WERI-Rb-1 (cell line): ENCODE measurements at regions not wholly inside any gene's neighbourhood (a gene's known extent, or its start where the extent isn't known, plus 50 kb on each side); places are given as distances from the start of the nearest gene placed in this dataset.

Source experiments
- DNase-seq: peaks from one replicate; pipeline ENCODE4 v3.0.0-alpha.2; 2020
- H3K27ac ChIP-seq: fragments of 250-450 bp; sonication (Bioruptor Pico); 2 replicates; pipeline ENCODE4 v1.5.1; 2020; ENCODE audit warnings: mild to moderate bottlenecking, moderate library complexity
- H3K27me3 ChIP-seq: fragments of 250-450 bp; sonication (Bioruptor Pico); 2 replicates; pipeline ENCODE4 v1.5.1; 2021; ENCODE audit warnings: mild to moderate bottlenecking, low read depth, moderate library complexity; ENCODE audit not compliant: insufficient read depth, severe bottlenecking
- H3K36me3 ChIP-seq: fragments of 250-450 bp; sonication (Bioruptor Pico); 2 replicates; pipeline ENCODE4 v1.5.1; 2020; ENCODE audit warnings: mild to moderate bottlenecking, moderate library complexity
- H3K4me3 ChIP-seq: 2 replicates; pipeline ENCODE4 v1.5.1; 2011; ENCODE audit warnings: low read depth, mild to moderate bottlenecking, control low read depth, low read length
- H3K9me3 ChIP-seq: fragments of 250-450 bp; sonication (Bioruptor Pico); 2 replicates; pipeline ENCODE4 v1.5.1; 2021; ENCODE audit warnings: mild to moderate bottlenecking, moderate library complexity; ENCODE audit not compliant: severe bottlenecking
- CTCF ChIP-seq: IDR thresholded peaks from 2 replicates; pipeline ENCODE4 v1.5.1; 2011; ENCODE audit warnings: low read depth, mild to moderate bottlenecking, control low read depth, inconsistent platforms, low read length

- no peak for DNase-seq
- H3K36me3 ChIP-seq: no peaks in the 10 kb centered on the region
- no peaks in the 10 kb centered on the region for H3K9me3 ChIP-seq
- no peak overlapping the region for H3K4me3 ChIP-seq
- H3K27ac ChIP-seq: no peak overlapping the region
- TF ChIP-seq CTCF: no peak
- no peaks in the 10 kb centered on the region for H3K27me3 ChIP-seq
Observed at GRCh38 chr2:33949371-33949770, 350.3 kb upstream of the FAM98A start.

GRCh38 chr2:33946193-33946592, 347.1 kb upstream of the FAM98A start:
- Histone ChIP-seq H3K36me3 (no peaks in the 10 kb centered on the region), H3K27me3 (no peaks in the 10 kb centered on the region), H3K4me3 (no peak overlapping the region), H3K27ac (no peak overlapping the region), H3K9me3 (peaks cover 3% of the 10 kb centered on the region)
- DNase-seq: no peak
- no peak for TF ChIP-seq CTCF

GRCh38 chr2:33933203-33933602, 334.1 kb upstream of the FAM98A start:
- TF ChIP-seq CTCF: no peak
- Histone ChIP-seq H3K36me3 (no peaks in the 10 kb centered on the region), H3K9me3 (no peaks in the 10 kb centered on the region), H3K27me3 (no peaks in the 10 kb centered on the region), H3K4me3 (no peak overlapping the region), H3K27ac (no peak overlapping the region)
- no peak for DNase-seq

GRCh38 chr2:33931164-33931563, 332.1 kb upstream of the FAM98A start:
- H3K4me3 ChIP-seq: no peak overlapping the region
- DNase-seq: no peak
- no peaks in the 10 kb centered on the region for H3K9me3 ChIP-seq
- H3K27ac ChIP-seq: no peak overlapping the region
- H3K36me3 ChIP-seq: no peaks in the 10 kb centered on the region
- no peaks in the 10 kb centered on the region for H3K27me3 ChIP-seq
- TF ChIP-seq CTCF: no peak

GRCh38 chr2:33929467-33929866, 330.4 kb upstream of the FAM98A start:
- Histone ChIP-seq H3K9me3 (no peaks in the 10 kb centered on the region), H3K27me3 (no peaks in the 10 kb centered on the region), H3K4me3 (no peak overlapping the region), H3K27ac (no peak overlapping the region), H3K36me3 (no peaks in the 10 kb centered on the region)
- DNase-seq: no peak
- TF ChIP-seq CTCF: no peak

GRCh38 chr2:33927756-33928155, 328.7 kb upstream of the FAM98A start:
- DNase-seq: no peak
- H3K4me3 ChIP-seq: no peak overlapping the region
- no peak for TF ChIP-seq CTCF
- H3K27ac ChIP-seq: no peak overlapping the region
- no peaks in the 10 kb centered on the region for H3K27me3 ChIP-seq
- H3K36me3 ChIP-seq: no peaks in the 10 kb centered on the region
- no peaks in the 10 kb centered on the region for H3K9me3 ChIP-seq
